ENCODE measurements at regions not wholly inside any gene's neighbourhood (a gene's known extent, or its start where the extent isn't known, plus 50 kb on each side); places are given as distances from the start of the nearest gene placed in this dataset.

GRCh38 chr2:6676241-6676640, 189.5 kb downstream of the CMPK2 start (continued):
- TF ChIP-seq MAX (IDR thresholded peaks at IDR 0.05) (no peak), EGR1 (IDR thresholded peaks at IDR 0.05; ENCODE audit: borderline replicate concordance, low read depth, low read length) (no peak), FOSL1 (IDR thresholded peaks at IDR 0.05; ENCODE audit: insufficient read depth, low read depth, low read length) (no peak), EP300 (IDR thresholded peaks at IDR 0.05; ENCODE audit: borderline replicate concordance in 1 of 2, low read depth in 2 of 2, low read length in 2 of 2) (no peak), POLR2A (IDR thresholded peaks at IDR 0.05; ENCODE audit: control extremely low read depth in 1 of 2, low read depth in 2 of 2, low read length in 2 of 2) (no peak), ZNF274 (IDR thresholded peaks at IDR 0.05; ENCODE audit: borderline replicate concordance, extremely low read depth, low read length) (no peak), PHF8 (conservative IDR thresholded peaks at IDR 0.05; ENCODE audit: low read depth, low read length) (no peak), RNF2 (IDR thresholded peaks at IDR 0.05; ENCODE audit: borderline replicate concordance, low read depth, low read length, missing control alignments, poor library complexity, severe bottlenecking) (no peak)

Measured in H1 (cell line).